ENCODE measurements at regions not wholly inside any gene's neighbourhood (a gene's known extent, or its start where the extent isn't known, plus 50 kb on each side); places are given as distances from the start of the nearest gene placed in this dataset.

DNA sequence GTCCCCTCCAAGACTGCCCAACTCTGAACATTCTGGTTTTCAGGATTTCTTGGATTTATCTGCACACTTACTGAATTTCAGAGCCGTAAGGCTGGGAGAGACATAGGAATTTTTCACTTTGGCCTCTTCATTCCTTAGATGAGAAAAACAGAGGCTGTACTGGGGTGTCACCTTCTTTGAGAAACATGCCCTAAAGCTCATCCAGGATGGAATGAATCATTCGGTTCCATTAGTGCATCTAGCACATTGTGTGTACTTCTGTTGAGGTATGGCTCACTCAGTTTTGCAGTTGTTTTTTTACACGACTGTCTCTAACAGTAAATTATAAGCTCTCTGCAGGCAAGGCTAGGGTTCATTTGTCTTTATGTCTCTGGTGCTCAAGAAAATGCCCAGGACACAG lies 383.4 kb downstream of the GATA3 start:
- TF ChIP-seq RAD21 (IDR thresholded peaks at IDR 0.05; ENCODE audit: insufficient read depth, low read depth, low read length), result no peak
- no peak for TF ChIP-seq CBFB (IDR thresholded peaks at IDR 0.05; ENCODE audit: low read depth)
- TF ChIP-seq CHD2 (IDR thresholded peaks at IDR 0.05; ENCODE audit: borderline replicate concordance, low read depth, low read length), result no peak
- TF ChIP-seq SP1 (IDR thresholded peaks at IDR 0.05; ENCODE audit: low read depth, low read length), result no peak
- TF ChIP-seq NR2C1 (IDR thresholded peaks at IDR 0.05), result no peak
- no peak for TF ChIP-seq CTCF (IDR thresholded peaks at IDR 0.05 in 2 of 3, conservative IDR thresholded peaks at IDR 0.05 in 1 of 3; ENCODE audit: control insufficient read depth in 2 of 3, extremely low read depth in 1 of 3, insufficient read depth in 1 of 3, low read depth in 3 of 3, low read length in 3 of 3)
